ENCODE measurements at regions not wholly inside any gene's neighbourhood (a gene's known extent, or its start where the extent isn't known, plus 50 kb on each side); places are given as distances from the start of the nearest gene placed in this dataset.

GRCh38 chr5:116389601-116390000, 185.0 kb downstream of the SEMA6A start:
- DNase-seq = no peak

GRCh38 chr5:116388564-116389258, 185.9 kb downstream of the SEMA6A start:
- DNase-seq = no peak

- DNase-seq = no peak
Observed at GRCh38 chr5:116387738-116388137, 186.9 kb downstream of the SEMA6A start.

- peak; percentile 39 for DNase-seq
Observed at GRCh38 chr5:116386633-116387032, 188.0 kb downstream of the SEMA6A start.

- DNase-seq = no peak
Observed at GRCh38 chr5:116382874-116383266, 191.8 kb downstream of the SEMA6A start.

GRCh38 chr5:116382032-116382873, 192.4 kb downstream of the SEMA6A start:
- DNase-seq = no peak

- DNase-seq = no peak
Observed at GRCh38 chr5:116381201-116381600, 193.4 kb downstream of the SEMA6A start.

- no peak for DNase-seq
Observed at GRCh38 chr5:116380621-116381020, 194.0 kb downstream of the SEMA6A start.

- DNase-seq = no peak
Observed at GRCh38 chr5:116379306-116379705, 195.3 kb downstream of the SEMA6A start.

GRCh38 chr5:116378777-116379121, 195.9 kb downstream of the SEMA6A start:
- DNase-seq = no peak

GRCh38 chr5:116378007-116378776, 196.4 kb downstream of the SEMA6A start:
- DNase-seq = peak; percentile 94

- peak; percentile 52 for DNase-seq
Observed at GRCh38 chr5:116377276-116378006, 197.2 kb downstream of the SEMA6A start.

- peak; percentile 12 for DNase-seq
Observed at GRCh38 chr5:116375926-116376325, 198.7 kb downstream of the SEMA6A start.

- no peak for DNase-seq
Observed at GRCh38 chr5:116374434-116374852, 200.2 kb downstream of the SEMA6A start.

GRCh38 chr5:116372931-116373597, 201.6 kb downstream of the SEMA6A start:
- DNase-seq = no peak

- peak; percentile 19 for DNase-seq
Observed at GRCh38 chr5:116371935-116372334, 202.7 kb downstream of the SEMA6A start.

GRCh38 chr5:116371431-116371830, 203.2 kb downstream of the SEMA6A start:
- DNase-seq = no peak

- DNase-seq = no peak
Observed at GRCh38 chr5:116370886-116371285, 203.7 kb downstream of the SEMA6A start.

GRCh38 chr5:116370149-116370548, 204.5 kb downstream of the SEMA6A start:
- DNase-seq = peak; percentile 23

GRCh38 chr5:116365006-116365496, 209.6 kb downstream of the SEMA6A start:
- DNase-seq = no peak

GRCh38 chr5:116363780-116364179, 210.8 kb downstream of the SEMA6A start:
- DNase-seq = no peak

- no peak for DNase-seq
Observed at GRCh38 chr5:116361979-116362577, 212.5 kb downstream of the SEMA6A start.

Measured in NCI-H146 (cell line).